PC-3 (cell line): ENCODE measurements at regions not wholly inside any gene's neighbourhood (a gene's known extent, or its start where the extent isn't known, plus 50 kb on each side); places are given as distances from the start of the nearest gene placed in this dataset.

Experiments
- CTCF ChIP-seq: fragments of 300-600 bp; sonication (generic); conservative IDR thresholded peaks from 2 replicates; pipeline ENCODE4 v1.5.1; 2017; ENCODE audit warnings: antibody characterized with exemption, low read depth, mild to moderate bottlenecking, low read length
- EZH2 ChIP-seq: fragments of 300-600 bp; sonication (generic); IDR thresholded peaks from one replicate; pipeline ENCODE4 v1.6.1; 2017; ENCODE audit warnings: antibody characterized with exemption, mild to moderate bottlenecking, low read length; ENCODE audit not compliant: unreplicated experiment
- EZH2phosphoT487 ChIP-seq: fragments of 300-600 bp; sonication (generic); IDR thresholded peaks from 2 replicates; pipeline ENCODE4 v1.6.1; 2018; ENCODE audit warnings: mild to moderate bottlenecking, antibody characterized with exemption, low read length, borderline replicate concordance

- TF ChIP-seq CTCF: no peak
- TF ChIP-seq EZH2: no peak
- TF ChIP-seq EZH2phosphoT487: no peak
These were observed 113.2 kb downstream of the TOMM20 start for GRCh38 chr1:235015291-235015985.
